ENCODE measurements at regions not wholly inside any gene's neighbourhood (a gene's known extent, or its start where the extent isn't known, plus 50 kb on each side); places are given as distances from the start of the nearest gene placed in this dataset.

- TF ChIP-seq CTCF (conservative IDR thresholded peaks at IDR 0.05) (no peak), ZFX (IDR thresholded peaks at IDR 0.05) (no peak)
Observed at GRCh38 chr2:4914036-4914435, 778.1 kb upstream of the SOX11 start.

Data from C4-2B (cell line).